ENCODE measurements at regions not wholly inside any gene's neighbourhood (a gene's known extent, or its start where the extent isn't known, plus 50 kb on each side); places are given as distances from the start of the nearest gene placed in this dataset.

DNA sequence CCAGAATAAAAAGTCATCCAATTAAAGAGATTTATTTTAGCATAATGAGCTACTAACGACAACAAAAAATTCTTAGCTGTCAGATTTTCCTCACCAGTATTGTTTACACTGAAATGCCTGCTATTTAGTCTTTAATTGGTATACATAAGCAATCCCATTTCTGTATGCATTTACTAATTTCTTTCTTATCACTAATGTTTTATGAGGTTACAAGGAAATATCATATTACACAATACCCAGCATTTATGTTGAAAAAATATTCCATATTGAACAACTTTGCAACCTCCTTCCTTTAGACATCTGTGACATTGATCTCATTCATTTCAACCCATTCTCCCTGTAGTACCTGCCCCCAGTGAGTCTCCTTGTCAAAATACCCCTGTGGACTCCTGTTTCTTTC is 135.4 kb downstream of the SLITRK6 start:
- FAIRE-seq, result no peak

- no peak for FAIRE-seq
Observed at GRCh38 chr13:85662186-85662585, 137.0 kb downstream of the SLITRK6 start.

GRCh38 chr13:85661675-85662074 is 137.5 kb downstream of the SLITRK6 start:
- no peak for FAIRE-seq

DNA sequence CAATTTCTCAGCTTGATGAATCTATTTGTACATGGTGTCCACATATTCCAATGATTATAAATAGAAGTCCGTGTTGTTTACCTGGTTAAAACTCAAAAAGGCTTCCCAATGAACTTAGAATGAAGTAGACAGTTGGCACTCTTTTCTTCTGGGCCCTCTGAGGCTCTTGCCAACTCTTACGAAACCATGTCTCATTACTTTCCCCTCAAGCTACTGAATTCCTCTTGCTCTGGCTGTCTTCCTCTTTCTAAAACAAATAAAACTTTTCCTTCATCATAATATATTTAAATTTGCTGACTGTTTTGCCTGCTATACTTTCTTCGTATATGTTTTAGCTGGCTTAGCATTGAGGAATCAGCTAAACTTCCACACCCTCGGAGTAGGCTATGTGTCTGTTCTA is 139.7 kb downstream of the SLITRK6 start:
- no peak for FAIRE-seq

GRCh38 chr13:85657942-85658341 is 141.3 kb downstream of the SLITRK6 start:
- no peak for FAIRE-seq

GRCh38 chr13:85655040-85655439 is 144.2 kb downstream of the SLITRK6 start:
- no peak for FAIRE-seq

DNA sequence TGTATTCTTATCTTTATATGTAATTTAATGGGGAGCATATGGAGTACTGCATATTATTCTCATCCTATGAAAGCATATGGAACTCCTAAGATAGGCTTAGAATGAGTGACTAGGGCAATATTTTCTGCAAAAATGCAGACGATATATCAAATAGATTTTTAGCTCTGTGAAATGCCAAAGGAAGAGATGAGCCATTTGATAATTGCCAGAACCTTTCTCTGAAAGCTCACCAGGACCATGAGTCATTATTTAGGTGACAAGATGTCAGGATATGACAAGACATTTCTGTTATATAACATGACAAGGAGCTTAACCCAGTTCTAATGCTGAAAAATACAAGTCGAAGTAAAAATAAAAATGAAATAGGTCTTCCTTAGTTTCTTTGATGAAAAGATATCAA is 145.0 kb downstream of the SLITRK6 start:
- no peak for FAIRE-seq

- FAIRE-seq, result no peak
Observed at GRCh38 chr13:85653681-85654080, 145.5 kb downstream of the SLITRK6 start.

GRCh38 chr13:85652491-85652890 is 146.7 kb downstream of the SLITRK6 start:
- no peak for FAIRE-seq

GRCh38 chr13:85651440-85651839 is 147.8 kb downstream of the SLITRK6 start:
- no peak for FAIRE-seq

DNA sequence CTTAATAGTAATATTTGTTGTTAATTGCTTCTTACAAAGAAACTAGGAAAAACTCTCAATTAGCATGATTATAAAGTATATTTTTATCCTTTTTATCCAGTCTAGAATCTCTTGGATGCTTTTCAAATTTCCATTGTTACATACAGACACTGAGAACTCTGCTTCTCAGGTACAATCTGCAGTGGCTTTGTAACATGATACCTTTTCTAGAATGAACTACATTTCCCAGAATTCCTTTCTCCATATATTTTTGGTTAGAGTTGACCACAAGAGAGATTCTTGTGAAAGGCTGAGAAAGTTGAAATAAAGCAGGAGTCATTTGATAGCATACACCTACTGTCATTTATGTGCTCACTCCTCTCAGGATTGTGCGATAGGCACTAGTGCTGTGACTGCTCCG is 148.6 kb downstream of the SLITRK6 start:
- FAIRE-seq, result no peak

DNA sequence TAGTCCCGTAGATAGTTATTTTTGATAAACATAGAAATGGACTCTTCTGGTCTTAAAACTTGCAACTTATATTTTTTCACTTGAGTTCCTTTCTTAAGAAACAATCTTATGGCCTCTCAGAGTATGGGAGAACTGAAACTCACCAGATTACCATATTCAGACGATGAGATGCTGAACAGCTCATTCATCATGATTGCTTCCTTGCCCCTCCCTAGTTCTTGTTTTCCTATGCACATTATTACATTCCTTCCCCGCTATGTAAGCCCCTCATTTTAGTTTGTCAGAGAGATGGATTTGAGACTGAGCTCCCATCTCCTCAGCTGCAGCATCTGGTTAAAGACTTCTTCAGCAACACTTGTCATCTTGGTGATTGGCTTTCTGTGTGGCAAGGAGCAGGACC is 158.5 kb downstream of the SLITRK6 start:
- no peak for FAIRE-seq

DNA sequence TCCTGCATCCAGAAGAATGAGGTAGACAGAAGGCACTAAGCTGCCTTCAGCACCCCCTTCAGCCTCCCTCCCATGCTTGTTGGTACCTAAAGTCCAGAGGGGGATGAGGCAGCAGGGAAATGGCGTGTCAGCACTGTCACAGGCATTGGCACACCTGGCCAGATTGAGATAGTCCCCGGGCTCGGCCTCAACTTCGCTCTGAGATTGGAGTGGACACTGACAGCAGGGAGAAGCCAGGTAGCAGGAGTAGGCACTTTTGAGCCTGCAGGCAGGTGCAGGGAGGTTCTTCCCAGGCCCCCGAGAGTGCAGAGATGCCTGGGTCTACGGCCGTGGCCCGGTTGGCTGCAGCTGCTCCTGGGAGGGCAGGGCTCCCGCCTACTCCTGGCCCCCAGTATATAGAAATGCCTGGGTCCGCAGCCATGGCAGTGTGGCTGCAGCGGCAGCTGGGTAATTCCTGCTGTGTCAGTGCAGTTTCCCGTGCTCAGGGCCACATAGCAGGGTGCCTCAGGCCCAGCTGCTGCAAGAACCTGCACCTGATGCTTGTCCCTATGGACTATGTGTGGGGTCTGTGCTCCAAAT is 160.3 kb downstream of the SLITRK6 start:
- FAIRE-seq, result no peak

GRCh38 chr13:85638265-85638664 is 161.0 kb downstream of the SLITRK6 start:
- no peak for FAIRE-seq

DNA sequence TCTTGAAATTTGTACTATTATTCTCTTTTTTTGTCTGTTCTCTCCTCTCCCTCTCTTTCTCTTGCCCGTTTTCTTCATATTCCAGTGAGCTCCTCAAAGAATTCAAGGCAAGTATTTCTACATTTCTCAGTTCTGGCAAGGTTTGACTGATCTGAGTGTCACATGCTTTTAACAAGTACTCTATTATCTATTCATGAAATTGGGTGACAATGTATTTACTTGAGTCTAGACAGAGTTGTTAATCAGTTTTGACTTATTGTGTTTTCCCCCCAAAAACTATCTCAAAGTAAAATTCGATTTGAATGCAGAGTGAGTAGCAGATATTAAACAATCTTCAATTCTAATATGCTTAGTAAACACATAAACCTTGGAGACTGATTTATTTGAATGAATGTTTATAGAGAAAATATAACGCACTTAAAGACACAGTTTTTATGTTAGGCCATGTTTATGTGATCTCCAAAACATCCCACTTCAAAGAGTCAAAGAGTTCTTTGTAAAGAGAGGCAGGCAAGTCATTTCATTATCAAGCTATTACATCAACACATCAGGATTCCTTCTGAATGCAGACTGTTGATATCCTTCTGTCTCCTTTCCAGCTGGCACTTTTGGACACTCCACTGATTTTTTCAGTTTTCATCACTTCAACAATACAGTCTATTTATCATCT is 166.6 kb downstream of the SLITRK6 start:
- FAIRE-seq, result no peak

DNA sequence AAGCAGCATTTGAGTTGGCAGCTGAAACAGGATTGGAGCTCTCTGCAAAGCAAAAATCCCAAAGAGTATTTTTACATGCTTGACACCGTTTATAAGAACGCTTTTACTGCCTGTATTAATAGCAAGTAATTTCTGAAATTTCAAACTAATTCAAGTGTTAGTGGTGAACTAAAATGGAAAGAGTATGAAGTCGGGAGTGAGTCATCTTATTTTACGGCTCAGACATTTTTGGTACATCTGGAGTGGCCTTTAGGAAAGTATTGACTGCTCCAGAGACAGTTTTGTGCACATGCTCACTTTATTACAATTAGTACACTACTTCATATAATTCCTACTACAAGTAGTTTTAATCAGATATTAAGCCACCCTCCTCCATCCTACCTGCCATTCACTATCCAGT is 167.4 kb downstream of the SLITRK6 start:
- no peak for FAIRE-seq

GRCh38 chr13:85626603-85627002 is 172.6 kb downstream of the SLITRK6 start:
- FAIRE-seq, result no peak

- FAIRE-seq, result no peak
Observed at GRCh38 chr13:85619321-85619720, 179.9 kb downstream of the SLITRK6 start.

DNA sequence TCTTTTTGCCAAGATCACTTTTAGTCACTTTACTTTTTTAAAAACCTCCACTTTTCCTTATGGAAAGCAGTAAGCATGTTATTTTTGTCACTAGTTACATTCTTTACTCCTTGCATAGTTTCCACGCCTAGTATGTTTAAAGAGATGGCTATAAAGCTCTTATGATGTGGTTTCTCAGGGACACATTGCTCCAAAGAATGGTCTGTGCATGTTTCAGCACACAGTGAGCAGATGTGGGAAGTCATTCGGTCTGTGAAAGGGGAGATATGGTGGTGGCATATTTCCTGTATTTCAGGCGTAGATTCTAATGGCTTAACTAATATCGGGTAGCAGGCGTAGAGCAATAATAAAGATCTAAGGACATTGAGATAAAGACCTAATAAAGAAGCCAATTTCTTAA is 180.7 kb downstream of the SLITRK6 start:
- no peak for FAIRE-seq

DNA sequence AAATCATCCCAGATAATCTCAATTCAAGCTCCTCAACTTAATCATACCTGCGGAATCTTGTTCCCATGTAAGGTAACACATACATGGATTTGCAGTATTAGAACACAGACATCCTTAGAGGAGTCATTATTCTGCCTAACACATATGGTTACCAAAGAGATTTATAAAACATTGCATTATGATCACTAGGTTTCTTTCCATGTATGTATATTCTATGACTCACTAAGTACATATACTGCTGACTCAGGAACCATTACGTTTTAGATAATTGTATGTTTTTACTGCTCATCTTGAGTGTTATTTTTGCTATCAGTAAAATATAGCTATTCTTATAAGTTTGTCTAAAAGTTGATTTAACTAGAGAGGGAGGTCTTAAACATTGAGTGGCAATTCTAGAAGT is 182.9 kb downstream of the SLITRK6 start:
- no peak for FAIRE-seq

- no peak for FAIRE-seq
Observed at GRCh38 chr13:85615031-85615430, 184.2 kb downstream of the SLITRK6 start.

- FAIRE-seq, result no peak
Observed at GRCh38 chr13:85610024-85610423, 189.2 kb downstream of the SLITRK6 start.

DNA sequence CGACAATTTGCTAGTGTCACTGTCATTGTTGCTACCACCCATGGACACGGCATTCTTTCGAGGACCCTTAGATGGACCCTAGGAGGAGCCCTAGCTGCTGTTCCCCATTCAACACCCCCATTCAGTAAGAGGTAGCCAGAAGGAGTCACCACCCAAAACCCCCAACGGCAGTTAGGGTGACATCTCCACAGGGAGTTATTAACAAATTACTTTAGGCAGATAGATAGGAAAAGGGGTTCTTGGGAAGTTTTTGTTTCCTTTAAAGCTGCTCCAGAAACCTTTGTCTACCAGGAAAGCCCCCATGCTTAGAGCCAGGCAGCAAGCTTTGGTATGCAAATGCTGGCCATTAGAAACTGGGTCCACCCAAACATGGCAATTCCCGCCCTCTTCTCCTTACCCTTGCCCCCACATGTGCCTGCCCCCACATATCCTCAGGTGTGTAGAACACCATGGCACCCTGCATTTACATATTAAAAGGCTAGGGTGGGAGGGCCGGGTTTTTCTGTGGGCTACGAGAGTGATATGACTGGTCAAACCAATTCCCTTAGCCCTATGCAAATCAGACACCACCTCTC is 190.9 kb downstream of the SLITRK6 start:
- no peak for FAIRE-seq

- FAIRE-seq, result no peak
Observed at GRCh38 chr13:85603735-85604134, 195.5 kb downstream of the SLITRK6 start.

- FAIRE-seq, result no peak
Observed at GRCh38 chr13:85601526-85601925, 197.7 kb downstream of the SLITRK6 start.
